Stimulated activated naive CD8-positive, alpha-beta T cell treated with anti-CD3 and anti-CD28 coated beads, Interleukin-15, amount 100 ng/mL, for 72 hours (primary cell): ENCODE measurements at regions not wholly inside any gene's neighbourhood (a gene's known extent, or its start where the extent isn't known, plus 50 kb on each side); places are given as distances from the start of the nearest gene placed in this dataset.
"Not testable (repeated sequence)": the region's sequence is repeated elsewhere in the genome, so short reads cannot be mapped to it uniquely, and the experiment has no call there.

Source experiments
- ATAC-seq: fragments of 150-1000 bp; cut with Tn5 transposase; 2 replicates; pipeline ENCODE4 v1.10.0; 2021; ENCODE audit warnings: mild to moderate bottlenecking, moderate library complexity
- DNase-seq, 2 donors: peaks; one replicate each; pipeline ENCODE4 v3.0.0; 2021 to 2022
- H3K27ac Mint-ChIP-seq, 2 donors: one replicate each; pipeline ENCODE4 v1.8.0; 2022; ENCODE audit warnings: mild to moderate bottlenecking in 2 of 2, mixed read lengths in 2 of 2, moderate library complexity in 2 of 2
- H3K27me3 Mint-ChIP-seq: one replicate; pipeline ENCODE4 v1.8.0; 2022; ENCODE audit warnings: mixed read lengths
- H3K4me1 Mint-ChIP-seq: one replicate; pipeline ENCODE4 v1.8.0; 2022; ENCODE audit warnings: mild to moderate bottlenecking, mixed read lengths
- H3K4me3 Mint-ChIP-seq, 2 donors: one replicate each; pipeline ENCODE4 v1.8.0; 2022; ENCODE audit warnings: mild to moderate bottlenecking in 2 of 2, mixed read lengths in 2 of 2, moderate library complexity in 1 of 2
- H3K9me3 Mint-ChIP-seq, 2 donors: one replicate each; pipeline ENCODE4 v1.8.0; 2022; ENCODE audit warnings: mixed read lengths in 2 of 2

DNA sequence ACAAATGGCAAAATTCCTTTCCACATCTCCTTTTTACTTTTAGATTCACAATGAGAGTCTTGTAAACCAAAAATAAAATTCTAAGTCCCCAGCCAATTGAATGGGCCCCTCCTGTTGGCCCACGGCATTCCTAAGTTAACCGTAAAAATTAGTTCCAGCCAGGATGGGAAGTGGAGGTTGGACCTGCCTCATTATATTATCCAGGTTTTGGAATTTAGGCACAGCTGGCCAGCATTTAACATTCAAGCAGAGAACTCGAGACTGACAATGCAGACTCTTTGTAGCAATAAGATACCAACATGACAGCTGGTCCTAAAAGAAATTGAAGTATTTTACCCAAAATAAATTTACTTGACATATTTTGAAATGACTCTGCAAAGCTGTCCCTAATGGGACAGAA is 321.0 kb upstream of the NAALADL2 start:
- Mint-ChIP-seq H3K4me3 (no peak overlapping the region), H3K27ac (no peak overlapping the region)

DNA sequence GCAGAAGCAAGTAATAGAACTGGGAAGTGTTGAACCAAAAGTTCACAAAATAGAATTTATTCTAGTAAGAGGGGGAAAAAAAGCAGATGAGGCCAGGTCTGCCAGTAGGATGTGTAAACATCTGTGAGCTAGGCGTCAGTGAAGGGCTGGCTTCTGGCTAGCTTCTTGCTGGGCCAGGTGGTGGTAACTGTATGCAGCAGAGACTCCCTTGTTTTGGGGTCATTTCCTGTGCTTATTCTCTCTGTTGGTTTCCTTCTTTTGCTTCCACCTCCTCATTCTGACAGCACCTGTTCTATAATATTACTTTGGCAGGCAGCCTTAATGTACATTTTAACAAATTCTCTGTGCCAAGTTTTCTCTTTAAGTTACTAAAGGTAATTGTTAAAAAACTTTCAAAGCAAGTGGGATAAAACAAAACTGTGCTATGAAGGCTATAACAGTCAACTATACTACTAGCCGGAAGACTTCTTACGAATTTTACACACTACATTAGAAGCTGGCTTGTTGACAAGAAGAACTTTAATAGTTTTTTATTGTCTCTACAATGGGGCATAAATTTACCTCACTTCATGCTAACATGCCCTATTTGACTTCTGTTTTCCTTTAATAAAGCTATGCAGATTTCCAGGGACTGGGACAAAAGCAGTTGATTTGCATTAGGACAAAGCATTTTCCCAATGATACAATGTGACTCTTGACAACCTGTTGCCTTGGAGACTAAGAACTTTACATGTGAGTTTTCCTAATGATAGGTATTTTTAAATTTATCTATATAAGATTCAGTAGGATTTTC is 318.8 kb upstream of the NAALADL2 start:
- ATAC-seq: no peak
- H3K4me1 Mint-ChIP-seq: no peaks in the 10 kb centered on the region
- no peaks in the 10 kb centered on the region for H3K9me3 Mint-ChIP-seq
- no peak for DNase-seq
- no peak overlapping the region for H3K4me3 Mint-ChIP-seq
- no peaks in the 10 kb centered on the region for H3K27me3 Mint-ChIP-seq
- H3K27ac Mint-ChIP-seq: no peak overlapping the region

More for the DNA sequence above, 321.0 kb upstream of the NAALADL2 start:
- Mint-ChIP-seq H3K27me3 (no peaks in the 10 kb centered on the region), H3K4me1 (no peaks in the 10 kb centered on the region), H3K9me3 (peaks cover 0 to 1% of the 10 kb centered on the region in 2 donors)
- ATAC-seq (no peak), DNase-seq (no peak)

DNA sequence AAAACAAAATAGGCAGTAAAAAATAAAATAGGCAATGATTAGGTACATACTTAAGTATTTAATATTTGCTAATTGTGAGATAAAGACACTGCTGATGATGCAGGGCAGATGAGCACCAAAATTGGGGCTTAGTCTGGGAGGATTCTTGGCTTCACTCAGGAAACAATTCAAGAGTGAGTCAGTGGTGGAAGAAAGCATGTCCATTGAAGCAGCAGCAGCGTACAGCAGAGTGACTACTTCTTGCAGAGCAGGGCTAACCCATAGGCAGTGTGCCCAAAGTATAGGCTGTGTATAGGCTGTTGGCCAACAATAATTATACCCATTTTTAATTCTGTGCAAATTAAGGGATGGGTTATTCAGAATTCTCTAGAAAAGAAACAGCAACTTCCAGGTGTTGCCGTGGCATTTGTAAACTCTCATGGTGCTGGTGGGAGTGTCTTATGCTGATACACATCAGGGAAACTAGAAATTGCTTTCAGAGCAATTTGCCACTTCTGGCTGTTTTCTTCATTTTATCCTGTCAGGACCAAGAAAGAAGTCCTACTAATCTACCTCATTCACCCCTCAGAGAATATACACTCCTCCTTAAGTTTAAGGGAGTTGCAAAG is 317.3 kb upstream of the NAALADL2 start:
- H3K4me1 Mint-ChIP-seq: no peaks in the 10 kb centered on the region
- no peak overlapping the region for H3K27ac Mint-ChIP-seq
- DNase-seq (no peak), ATAC-seq (no peak)
- H3K4me3 Mint-ChIP-seq: no peak overlapping the region
- H3K9me3 Mint-ChIP-seq: no peaks in the 10 kb centered on the region
- H3K27me3 Mint-ChIP-seq: no peaks in the 10 kb centered on the region

DNA sequence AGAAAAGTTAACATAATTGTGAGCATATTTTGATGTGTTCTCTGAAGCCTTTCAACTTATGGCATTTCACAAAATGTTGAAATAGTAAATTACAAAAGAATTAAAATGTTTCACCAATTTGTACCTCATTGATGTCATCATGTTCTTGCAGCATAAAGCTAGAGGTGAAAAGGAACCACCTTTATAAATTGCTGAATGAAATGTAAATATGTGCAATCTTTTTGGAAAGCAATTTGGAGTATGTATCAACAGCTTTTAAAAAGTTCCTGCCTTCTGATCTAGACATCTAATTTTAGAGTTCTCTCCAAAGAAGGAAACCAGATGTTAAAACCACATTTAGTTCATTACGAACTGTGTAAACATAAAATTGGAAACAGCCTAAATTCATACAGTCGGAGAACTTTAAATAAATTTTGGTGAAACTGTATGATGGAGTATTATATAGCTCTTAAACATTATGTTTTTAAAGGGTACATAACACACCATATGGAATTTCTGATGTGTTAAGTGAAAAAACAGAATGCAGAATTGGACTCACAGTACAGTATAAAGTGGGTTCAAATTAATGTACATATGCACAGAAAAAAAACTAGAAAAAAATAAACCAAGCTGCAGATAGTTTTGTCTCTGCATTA is 311.2 kb upstream of the NAALADL2 start:
- Mint-ChIP-seq H3K4me1 (no peaks in the 10 kb centered on the region), H3K9me3 (no peaks in the 10 kb centered on the region), H3K27me3 (no peaks in the 10 kb centered on the region), H3K4me3 (no peak overlapping the region), H3K27ac (no peak overlapping the region)
- DNase-seq (no peak), ATAC-seq (no peak)

DNA sequence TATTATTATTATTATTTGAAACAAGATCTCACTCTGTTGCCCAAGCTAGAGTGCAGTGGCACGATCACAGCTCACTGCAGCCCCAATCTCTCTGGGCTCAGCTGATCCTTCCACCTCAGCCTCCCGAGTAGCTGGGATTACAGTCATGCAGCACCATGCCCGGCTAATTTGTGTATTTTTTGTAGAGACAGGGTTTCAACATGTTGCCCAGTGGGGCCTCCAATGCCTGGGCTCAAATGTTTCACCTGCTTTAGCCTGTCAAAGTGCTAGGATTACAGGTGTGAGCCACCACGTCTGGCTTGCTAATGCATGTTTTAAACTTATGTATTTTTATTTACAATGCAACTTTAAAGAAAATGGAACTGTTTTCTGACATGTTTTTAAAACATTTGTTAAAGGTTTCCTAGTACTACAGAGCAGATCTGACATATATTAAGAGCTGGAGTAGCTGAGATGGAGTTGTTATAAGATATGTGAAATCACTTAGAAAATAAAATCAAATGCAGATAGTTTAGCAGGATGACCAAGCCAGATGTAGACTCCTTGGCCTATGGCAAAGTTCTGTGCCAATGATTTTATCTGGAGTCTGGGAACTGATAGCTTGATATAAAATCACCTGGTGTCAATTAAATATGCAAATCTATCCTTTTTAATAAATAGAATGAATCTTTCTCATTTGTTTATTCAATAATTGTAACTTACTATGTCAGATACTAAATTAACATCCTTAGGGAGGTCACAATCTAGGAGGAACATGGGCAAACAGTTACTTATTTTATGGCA is 310.1 kb upstream of the NAALADL2 start:
- ATAC-seq: no peak

DNA sequence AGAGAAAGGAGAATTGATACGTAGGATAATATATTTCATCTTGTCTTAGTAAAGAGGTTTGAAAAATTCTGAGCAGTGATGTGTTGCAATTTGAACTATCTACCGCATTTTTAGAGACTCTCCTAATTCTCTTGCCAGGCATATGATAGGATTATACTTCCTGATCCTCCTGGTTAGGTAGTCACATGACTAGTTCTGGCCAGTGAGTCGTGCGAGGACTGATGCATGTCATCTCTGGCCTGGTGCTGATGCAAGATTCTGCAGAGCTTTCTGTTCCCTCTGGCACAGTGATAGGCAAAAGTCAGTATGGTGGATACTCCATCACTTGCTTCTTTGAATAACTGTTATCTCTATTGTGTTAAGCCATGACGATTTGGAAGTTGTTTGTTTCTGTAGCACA is 277.6 kb upstream of the NAALADL2 start:
- ATAC-seq: no peak
- Mint-ChIP-seq H3K4me3 (no peak overlapping the region), H3K27ac (no peak overlapping the region), H3K9me3 (no peaks in the 10 kb centered on the region), H3K27me3 (no peaks in the 10 kb centered on the region), H3K4me1 (no peaks in the 10 kb centered on the region)
- no peak for DNase-seq

More for the DNA sequence above, 310.1 kb upstream of the NAALADL2 start:
- Mint-ChIP-seq H3K4me1 (no peaks in the 10 kb centered on the region), H3K27me3 (no peaks in the 10 kb centered on the region), H3K9me3 (no peaks in the 10 kb centered on the region), H3K27ac (no peak overlapping the region), H3K4me3 (no peak overlapping the region)
- no peak for DNase-seq

DNA sequence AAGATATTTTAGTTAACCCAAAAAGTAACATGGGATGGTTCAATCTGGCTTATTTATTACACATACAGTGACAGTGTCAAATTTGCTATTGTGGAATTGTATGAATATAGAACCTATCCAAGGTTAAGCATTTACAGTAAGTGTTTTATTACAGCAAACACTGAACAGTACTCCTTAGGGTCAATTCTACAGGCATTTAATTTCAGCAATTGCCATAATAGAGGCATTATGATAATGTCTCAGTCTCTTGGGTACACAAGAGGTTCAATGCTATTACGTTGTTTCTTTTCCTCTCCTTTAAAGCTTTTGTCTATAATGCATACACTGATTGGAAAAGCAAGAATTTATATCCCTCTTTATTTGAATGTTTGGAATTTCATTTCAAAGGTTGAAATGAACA is 275.7 kb upstream of the NAALADL2 start:
- ATAC-seq: no peak
- Mint-ChIP-seq H3K9me3 (no peaks in the 10 kb centered on the region), H3K4me3 (no peak overlapping the region), H3K27me3 (no peaks in the 10 kb centered on the region), H3K27ac (no peak overlapping the region), H3K4me1 (no peaks in the 10 kb centered on the region)
- no peak for DNase-seq

DNA sequence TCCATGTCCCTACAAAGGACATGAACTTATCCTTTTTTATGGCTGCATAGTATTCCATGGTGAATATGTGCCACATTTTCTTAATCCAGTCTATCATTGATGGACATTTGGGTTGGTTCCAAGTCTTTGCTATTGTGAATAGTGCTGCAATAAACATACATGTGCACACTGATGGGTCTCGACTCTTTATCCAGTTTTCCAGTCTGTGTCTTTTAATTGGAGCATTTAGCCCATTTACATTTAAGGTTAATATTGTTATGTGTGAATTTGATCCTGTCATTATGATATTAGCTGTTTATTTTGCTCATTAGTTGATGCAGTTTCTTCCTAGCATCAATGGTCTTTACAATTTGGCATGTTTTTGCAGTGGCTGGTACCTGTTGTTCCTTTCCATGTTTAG is 272.0 kb upstream of the NAALADL2 start:
- H3K27me3 Mint-ChIP-seq, H3K4me3 Mint-ChIP-seq, H3K27ac Mint-ChIP-seq, H3K9me3 Mint-ChIP-seq, DNase-seq, H3K4me1 Mint-ChIP-seq, ATAC-seq: not testable (repeated sequence)

DNA sequence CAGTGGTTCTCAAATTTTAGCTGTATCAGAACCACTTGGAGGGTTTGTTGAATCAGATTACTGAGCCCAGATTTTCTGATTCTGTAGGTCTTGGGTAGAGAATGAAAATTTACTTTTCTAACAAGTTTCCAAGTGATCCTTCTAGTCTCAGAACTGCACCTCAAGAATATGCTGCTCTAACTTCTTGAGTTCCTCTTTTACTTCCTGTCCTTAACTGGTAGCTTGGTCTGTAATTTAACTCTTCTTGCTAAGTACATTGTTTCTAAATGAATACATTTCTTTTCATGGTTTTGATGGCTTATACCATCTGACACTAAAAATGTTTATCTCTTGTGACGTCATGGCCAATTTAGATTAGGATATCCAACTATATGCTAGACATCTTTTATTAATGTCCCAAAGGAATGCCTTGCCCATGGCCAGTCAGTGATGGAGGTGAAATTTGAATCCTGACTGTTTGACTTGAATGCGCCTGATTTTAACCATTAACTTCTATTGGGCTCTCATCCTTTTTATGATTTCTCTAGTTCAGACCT is 262.6 kb upstream of the NAALADL2 start:
- DNase-seq (no peak), ATAC-seq (no peak)
- peaks cover 5 to 10% of the 10 kb centered on the region in 2 donors for H3K9me3 Mint-ChIP-seq
- H3K27me3 Mint-ChIP-seq: no peaks in the 10 kb centered on the region
- H3K27ac Mint-ChIP-seq: peak overlapping the region in 1 of 2 donors; percentile 16
- no peak overlapping the region for H3K4me3 Mint-ChIP-seq
- no peaks in the 10 kb centered on the region for H3K4me1 Mint-ChIP-seq

DNA sequence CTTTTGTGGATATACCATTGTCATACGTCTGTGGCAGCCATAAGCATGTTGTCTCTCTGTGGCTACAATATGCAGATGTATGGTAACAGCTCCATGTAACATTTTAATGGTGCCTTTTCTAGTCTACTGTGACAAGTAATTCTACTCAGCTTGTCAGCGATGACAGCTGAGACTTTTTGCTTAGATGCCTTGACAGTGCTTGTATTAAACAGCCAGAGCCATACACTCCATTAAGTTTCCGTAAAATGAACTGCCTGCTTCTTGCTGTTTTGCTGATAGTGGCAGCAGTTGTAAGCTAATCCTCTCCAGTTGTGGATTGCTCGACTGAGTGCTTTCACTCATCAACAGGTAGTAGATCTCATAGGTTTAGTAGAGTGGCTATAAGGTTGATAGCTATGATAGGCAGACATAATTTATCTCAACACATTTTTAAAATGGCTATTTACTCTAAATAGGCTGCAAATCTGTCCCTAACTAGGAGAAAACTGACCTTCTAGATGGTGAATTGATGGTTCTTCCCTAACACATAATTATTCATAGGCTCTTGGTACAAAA is 260.2 kb upstream of the NAALADL2 start:
- H3K9me3 Mint-ChIP-seq: peaks cover 5 to 10% of the 10 kb centered on the region in 2 donors
- DNase-seq (no peak), ATAC-seq (no peak)
- H3K4me1 Mint-ChIP-seq: no peaks in the 10 kb centered on the region
- H3K4me3 Mint-ChIP-seq: no peak overlapping the region
- no peak overlapping the region for H3K27ac Mint-ChIP-seq
- no peaks in the 10 kb centered on the region for H3K27me3 Mint-ChIP-seq

DNA sequence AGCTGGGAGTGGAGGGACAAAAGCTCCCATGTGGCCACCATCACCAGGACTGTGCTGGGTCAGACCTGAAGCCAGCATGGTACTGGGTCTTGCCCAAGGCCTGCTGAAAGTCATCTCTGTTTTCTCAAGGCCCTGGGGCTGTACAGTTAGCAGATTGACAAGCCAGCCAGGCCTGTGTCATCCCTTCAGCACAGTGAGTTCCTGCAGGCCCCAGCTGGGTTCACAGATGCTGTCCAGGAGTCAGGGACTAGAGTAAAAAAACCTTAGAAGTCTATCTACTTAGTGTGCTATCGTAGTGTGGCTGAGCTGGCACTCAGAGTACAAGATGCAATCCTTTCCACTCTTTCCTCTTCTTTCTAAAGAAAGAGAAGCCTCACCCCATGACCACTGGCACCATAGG is 246.0 kb upstream of the NAALADL2 start:
- ATAC-seq (no peak), DNase-seq (no peak)
- H3K9me3 Mint-ChIP-seq: peaks cover 0 to 7% of the 10 kb centered on the region in 2 donors
- no peaks in the 10 kb centered on the region for H3K4me1 Mint-ChIP-seq
- no peak overlapping the region for H3K27ac Mint-ChIP-seq
- no peak overlapping the region for H3K4me3 Mint-ChIP-seq
- H3K27me3 Mint-ChIP-seq: no peaks in the 10 kb centered on the region

DNA sequence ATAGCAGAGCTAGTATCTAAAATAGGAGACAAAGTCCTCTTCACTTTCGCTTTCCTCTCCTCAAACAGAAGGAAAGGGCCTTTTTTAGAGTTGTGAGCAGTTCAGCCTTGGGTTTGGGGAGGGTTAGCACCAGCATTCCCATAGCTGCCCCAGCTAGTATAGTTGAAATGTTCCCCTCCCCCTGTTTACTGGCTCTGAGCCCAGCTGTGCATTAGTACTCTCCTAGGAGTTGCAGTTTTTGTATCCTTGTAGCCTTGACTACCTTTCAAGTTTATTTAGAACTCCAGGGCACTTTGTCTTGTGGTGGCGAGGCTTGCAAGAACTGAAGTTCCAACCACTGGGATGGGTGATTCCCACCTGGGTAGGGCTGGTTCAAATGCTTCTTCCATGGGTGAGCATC is 245.1 kb upstream of the NAALADL2 start:
- peaks cover 0 to 7% of the 10 kb centered on the region in 2 donors for H3K9me3 Mint-ChIP-seq
- no peak overlapping the region for H3K27ac Mint-ChIP-seq
- H3K4me1 Mint-ChIP-seq: no peaks in the 10 kb centered on the region
- H3K4me3 Mint-ChIP-seq: no peak overlapping the region
- no peaks in the 10 kb centered on the region for H3K27me3 Mint-ChIP-seq
- DNase-seq (no peak), ATAC-seq (no peak)

DNA sequence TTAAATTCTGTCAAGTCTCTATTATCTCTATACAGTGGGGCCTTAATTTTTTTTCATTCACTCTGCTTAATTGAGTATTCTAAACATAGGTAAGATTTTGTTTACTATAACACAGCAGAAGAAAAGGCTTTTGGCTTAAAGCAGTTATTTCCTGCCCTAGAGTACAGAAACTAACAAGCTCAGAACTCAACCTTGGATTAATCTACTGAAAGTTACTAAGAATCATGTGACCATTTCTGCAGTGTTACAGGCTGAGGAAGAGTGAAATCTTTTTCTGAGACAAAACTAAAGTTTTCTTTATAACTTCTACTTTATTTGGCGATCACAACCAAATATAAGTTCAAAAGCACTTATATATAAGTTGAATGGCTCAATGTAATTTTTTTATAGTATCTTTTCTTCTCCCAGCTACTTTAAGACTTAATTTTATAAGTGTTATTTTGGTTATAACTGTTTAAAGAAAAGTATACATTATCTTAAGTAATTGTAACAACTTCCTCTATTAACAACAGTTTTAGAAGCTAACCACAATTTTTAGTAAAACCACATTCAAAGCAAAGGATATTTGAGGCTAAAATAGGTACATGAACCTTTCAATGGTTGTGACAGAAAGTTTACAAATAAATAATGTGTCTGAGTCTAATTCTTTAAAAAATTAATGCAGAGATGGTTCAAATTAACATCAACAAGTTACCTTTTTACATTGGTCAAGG is 240.6 kb upstream of the NAALADL2 start:
- ATAC-seq (no peak), DNase-seq (no peak)
- Mint-ChIP-seq H3K9me3 (no peaks in the 10 kb centered on the region), H3K27me3 (no peaks in the 10 kb centered on the region), H3K27ac (no peak overlapping the region), H3K4me3 (no peak overlapping the region), H3K4me1 (no peaks in the 10 kb centered on the region)

DNA sequence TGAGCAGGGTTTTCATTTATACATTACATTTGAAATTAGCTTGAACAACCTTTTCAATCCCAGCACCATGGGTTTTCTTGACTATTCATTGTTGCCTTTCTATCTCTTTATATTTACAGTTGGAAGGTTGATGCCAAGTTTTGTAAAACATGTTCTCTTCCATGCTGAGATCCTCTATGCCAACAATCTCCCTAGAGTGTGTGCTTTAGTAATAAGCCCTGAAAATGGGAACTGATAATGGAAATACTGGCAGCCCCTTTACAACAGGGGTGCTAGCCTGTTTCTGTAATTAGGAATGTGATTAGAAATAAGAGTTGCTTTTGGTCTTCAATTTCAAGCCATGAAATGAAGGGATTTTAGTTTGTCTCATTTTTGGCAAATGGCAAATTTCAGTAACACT is 239.9 kb upstream of the NAALADL2 start:
- no peaks in the 10 kb centered on the region for H3K27me3 Mint-ChIP-seq
- no peak for DNase-seq
- H3K4me1 Mint-ChIP-seq: no peaks in the 10 kb centered on the region
- no peak overlapping the region for H3K4me3 Mint-ChIP-seq
- H3K27ac Mint-ChIP-seq: no peak overlapping the region
- H3K9me3 Mint-ChIP-seq: no peaks in the 10 kb centered on the region
- ATAC-seq: no peak

DNA sequence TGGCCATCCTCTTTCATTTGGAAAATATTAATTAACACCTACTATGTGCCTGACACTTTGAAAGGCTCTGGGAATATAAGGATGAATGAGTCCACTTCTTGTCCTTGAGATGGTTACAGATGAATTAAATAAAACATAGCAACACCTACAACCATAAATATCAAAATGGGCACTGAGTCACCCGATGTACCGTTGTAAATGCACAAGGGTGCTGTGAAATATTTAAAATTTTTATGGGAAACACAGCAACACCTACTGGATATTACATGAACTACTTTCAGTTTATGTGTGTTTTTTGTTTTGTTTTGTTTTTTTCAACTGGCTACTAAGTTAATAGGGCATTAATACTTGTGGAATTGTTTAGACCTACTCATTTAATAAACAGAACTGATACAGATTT is 239.0 kb upstream of the NAALADL2 start:
- Mint-ChIP-seq H3K4me1 (no peaks in the 10 kb centered on the region), H3K27me3 (no peaks in the 10 kb centered on the region), H3K4me3 (no peak overlapping the region), H3K27ac (no peak overlapping the region), H3K9me3 (no peaks in the 10 kb centered on the region)
- ATAC-seq: no peak
- DNase-seq: no peak
